ENCODE measurements at regions not wholly inside any gene's neighbourhood (a gene's known extent, or its start where the extent isn't known, plus 50 kb on each side); places are given as distances from the start of the nearest gene placed in this dataset.

DNA sequence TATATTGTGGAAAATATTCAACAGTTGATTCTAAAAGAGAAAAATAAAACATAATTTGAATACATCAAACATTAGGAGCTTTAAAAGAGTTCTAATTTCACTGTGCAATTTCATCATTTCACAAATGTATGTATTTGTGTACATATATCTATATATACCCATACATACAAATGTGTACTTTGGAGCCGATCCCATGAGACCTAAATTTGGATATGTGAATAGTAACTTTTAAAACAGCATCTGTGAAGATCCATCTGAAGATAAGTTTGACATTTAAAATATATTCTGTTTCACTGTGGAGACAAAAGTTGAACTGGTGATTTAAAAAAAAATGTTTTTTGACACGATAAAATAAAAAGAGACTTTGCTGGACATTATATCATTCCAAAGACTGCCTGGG lies 374.0 kb downstream of the TMA16 start:
- Mint-ChIP-seq H3K36me3 (ENCODE audit: insufficient read depth in 1 of 3, low read depth in 3 of 3) (no peaks in the 10 kb centered on the region), H3K9me3 (no peaks in the 10 kb centered on the region; a peak in 1 of 5 replicates), H3K4me3 (no peak overlapping the region), H3K4me1 (no peaks in the 10 kb centered on the region), H3K27ac (no peak overlapping the region), H3K27me3 (ENCODE audit: low read depth) (no peaks in the 10 kb centered on the region)
- Histone ChIP-seq H2AFZ (ENCODE audit: low read length) (no peak overlapping the region), H2BK20ac (ENCODE audit: low read depth, low read length, poor library complexity, severe bottlenecking) (no peak overlapping the region), H3K27me3 (ENCODE audit: insufficient read depth, low read length) (no peaks in the 10 kb centered on the region), H2BK120ac (ENCODE audit: low read depth, low read length, poor library complexity, severe bottlenecking) (no peak overlapping the region), H3K23ac (ENCODE audit: insufficient read length, low read depth, low read length) (no peak overlapping the region), H3K14ac (ENCODE audit: insufficient read depth, low read length) (no peak overlapping the region), H3K27ac (ENCODE audit: insufficient read length, low read depth, low read length) (no peak overlapping the region), H3K18ac (ENCODE audit: insufficient read length, low read depth, low read length) (no peak overlapping the region), H3K9ac (ENCODE audit: extremely low read depth, insufficient read length, low read length) (no peak overlapping the region), H2AK5ac (ENCODE audit: insufficient read length, low read length) (no peak overlapping the region), H3K4ac (ENCODE audit: low read depth, low read length) (no peak overlapping the region), H2BK12ac (ENCODE audit: insufficient read length, low read depth, low read length) (no peak overlapping the region), H2BK15ac (ENCODE audit: low read depth, low read length) (no peak overlapping the region), H3K4me2 (ENCODE audit: insufficient read depth, insufficient read length, low read length) (no peak overlapping the region), H3K56ac (ENCODE audit: insufficient read length, low read depth, low read length) (no peak overlapping the region), H3K4me1 (ENCODE audit: insufficient read depth, low read length) (no peaks in the 10 kb centered on the region), H4K20me1 (ENCODE audit: control insufficient read depth, insufficient read depth, insufficient read length) (no peaks in the 10 kb centered on the region), H4K91ac (ENCODE audit: insufficient read length, low read depth, low read length) (no peak overlapping the region), H3K79me1 (ENCODE audit: insufficient read depth, low read depth, low read length, poor library complexity, severe bottlenecking) (no peaks in the 10 kb centered on the region), H3K9me3 (ENCODE audit: control insufficient read depth, low read depth, low read length) (no peaks in the 10 kb centered on the region), H3K79me2 (ENCODE audit: insufficient read depth, low read length) (no peaks in the 10 kb centered on the region), H4K5ac (ENCODE audit: insufficient read length, low read depth, low read length) (no peak overlapping the region), H3K23me2 (ENCODE audit: insufficient read length, low read depth, low read length, poor library complexity, severe bottlenecking) (no peaks in the 10 kb centered on the region), H2BK5ac (ENCODE audit: insufficient read length, low read length) (no peak overlapping the region), H4K8ac (replicated peaks; ENCODE audit: insufficient read length, low read depth, low read length) (no peak overlapping the region), H3T11ph (ENCODE audit: low read length) (no peak overlapping the region)
- WGBS (ENCODE audit: extremely low coverage, insufficient read length, low lambda C conversion rate), result no CpG with 5 or more reads among the region's 2 CpGs
- DNase-seq, result no peak
- TF ChIP-seq, protein P1, sequence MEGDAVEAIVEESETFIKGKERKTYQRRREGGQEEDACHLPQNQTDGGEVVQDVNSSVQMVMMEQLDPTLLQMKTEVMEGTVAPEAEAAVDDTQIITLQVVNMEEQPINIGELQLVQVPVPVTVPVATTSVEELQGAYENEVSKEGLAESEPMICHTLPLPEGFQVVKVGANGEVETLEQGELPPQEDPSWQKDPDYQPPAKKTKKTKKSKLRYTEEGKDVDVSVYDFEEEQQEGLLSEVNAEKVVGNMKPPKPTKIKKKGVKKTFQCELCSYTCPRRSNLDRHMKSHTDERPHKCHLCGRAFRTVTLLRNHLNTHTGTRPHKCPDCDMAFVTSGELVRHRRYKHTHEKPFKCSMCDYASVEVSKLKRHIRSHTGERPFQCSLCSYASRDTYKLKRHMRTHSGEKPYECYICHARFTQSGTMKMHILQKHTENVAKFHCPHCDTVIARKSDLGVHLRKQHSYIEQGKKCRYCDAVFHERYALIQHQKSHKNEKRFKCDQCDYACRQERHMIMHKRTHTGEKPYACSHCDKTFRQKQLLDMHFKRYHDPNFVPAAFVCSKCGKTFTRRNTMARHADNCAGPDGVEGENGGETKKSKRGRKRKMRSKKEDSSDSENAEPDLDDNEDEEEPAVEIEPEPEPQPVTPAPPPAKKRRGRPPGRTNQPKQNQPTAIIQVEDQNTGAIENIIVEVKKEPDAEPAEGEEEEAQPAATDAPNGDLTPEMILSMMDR (conservative IDR thresholded peaks at IDR 0.05), result no peak
